ENCODE measurements at regions not wholly inside any gene's neighbourhood (a gene's known extent, or its start where the extent isn't known, plus 50 kb on each side); places are given as distances from the start of the nearest gene placed in this dataset.
A peak's percentile ranks its signal among the peaks of the same experiment; 100 is the strongest.
"Not testable (repeated sequence)": the region's sequence is repeated elsewhere in the genome, so short reads cannot be mapped to it uniquely, and the experiment has no call there.

DNA sequence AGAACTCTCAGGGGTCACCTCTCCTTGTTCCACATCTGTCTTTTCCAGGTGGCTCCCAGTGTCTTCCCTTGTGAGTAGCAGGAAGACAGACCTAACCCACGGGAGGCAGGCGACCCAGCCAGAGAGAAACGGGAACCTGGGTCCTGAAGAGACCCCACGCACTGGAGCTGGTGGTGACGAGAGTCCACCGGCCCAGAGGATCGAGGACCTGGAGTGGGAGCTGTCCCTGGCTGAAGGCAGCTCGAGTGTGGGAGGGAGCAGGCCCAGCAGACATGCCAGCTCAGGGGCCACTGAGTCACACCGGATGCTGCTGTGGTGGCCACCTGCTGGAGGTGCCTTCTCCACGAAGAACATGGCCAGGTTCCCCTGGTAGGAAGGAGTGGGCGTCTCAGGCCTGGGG lies 66.5 kb upstream of the ATP12A start:
- Mint-ChIP-seq H3K36me3 (ENCODE audit: low read depth) (no peaks in the 10 kb centered on the region), H3K9me3 (no peaks in the 10 kb centered on the region), H3K4me3 (no peak overlapping the region), H3K4me1 (peaks cover 44% of the 10 kb centered on the region), H3K27ac (no peak overlapping the region), H3K27me3 (no peaks in the 10 kb centered on the region)
- ATAC-seq (no peak), DNase-seq (no peak)

DNA sequence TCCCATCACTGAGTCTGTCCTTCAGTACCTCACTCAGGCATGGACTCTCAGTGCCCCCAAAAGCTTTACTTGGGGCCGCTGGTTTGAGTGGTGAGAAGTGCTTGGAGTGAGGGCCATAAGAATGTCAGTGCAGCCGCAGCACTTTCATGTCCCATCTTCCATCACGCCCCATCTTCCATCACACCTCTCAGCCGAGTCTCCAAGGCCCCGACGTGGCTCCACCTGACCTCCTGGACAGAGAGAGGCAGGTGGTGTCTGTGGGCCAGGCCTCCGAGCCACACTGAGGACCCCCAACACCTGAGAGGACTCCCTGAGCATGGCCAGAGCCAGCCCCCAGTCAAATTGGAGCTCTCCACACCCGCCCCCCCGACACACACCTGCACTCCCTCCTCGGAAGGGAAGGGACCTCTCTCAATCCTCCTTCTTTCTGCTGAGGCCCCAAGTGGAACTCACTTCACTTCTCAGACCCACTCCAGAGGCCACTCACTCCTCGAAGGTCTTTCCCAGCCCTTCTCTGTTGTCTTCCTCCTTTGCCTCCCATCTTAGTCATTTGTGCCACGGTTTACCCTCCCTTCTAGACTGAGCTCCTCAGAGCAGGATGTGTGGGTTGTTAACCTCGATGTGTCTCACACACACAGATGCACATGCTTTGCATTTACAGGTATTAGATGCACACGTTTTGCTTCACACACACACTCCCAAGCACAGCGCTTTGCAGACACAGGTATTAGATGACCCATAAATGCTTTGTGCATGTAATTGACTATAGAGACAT lies 65.7 kb upstream of the ATP12A start:
- Mint-ChIP-seq H3K4me1 (peaks cover 52% of the 10 kb centered on the region), H3K27me3 (no peaks in the 10 kb centered on the region), H3K27ac (peak overlapping the region; percentile 14), H3K36me3 (ENCODE audit: low read depth) (no peaks in the 10 kb centered on the region), H3K9me3 (no peaks in the 10 kb centered on the region), H3K4me3 (no peak overlapping the region)
- no peak for DNase-seq
- ATAC-seq: no peak

DNA sequence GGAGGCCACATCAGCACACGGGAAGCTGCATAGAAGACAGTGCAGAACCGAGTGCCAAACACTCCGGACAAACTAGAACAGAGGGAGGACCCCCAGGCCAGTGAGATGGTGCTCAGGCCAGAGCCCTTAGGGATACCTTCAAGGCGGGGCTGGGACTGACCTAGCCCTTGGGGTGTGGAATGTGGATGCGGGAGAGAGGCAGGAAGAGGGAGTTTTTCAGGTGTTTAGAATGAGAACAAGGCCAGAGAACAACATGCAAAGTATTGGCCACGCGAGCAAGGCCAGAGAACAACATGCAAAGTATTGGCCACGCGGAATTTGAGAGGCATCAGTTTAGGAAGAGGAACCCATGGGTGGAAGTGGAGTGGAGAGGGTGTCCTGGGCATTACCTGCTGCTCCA lies 65.1 kb upstream of the ATP12A start:
- Mint-ChIP-seq H3K36me3 (ENCODE audit: low read depth) (no peaks in the 10 kb centered on the region), H3K27me3 (no peaks in the 10 kb centered on the region), H3K27ac (peak overlapping the region; percentile 14), H3K4me3 (no peak overlapping the region), H3K4me1 (peaks cover 56% of the 10 kb centered on the region), H3K9me3 (no peaks in the 10 kb centered on the region)
- no peak for ATAC-seq
- no peak for DNase-seq

DNA sequence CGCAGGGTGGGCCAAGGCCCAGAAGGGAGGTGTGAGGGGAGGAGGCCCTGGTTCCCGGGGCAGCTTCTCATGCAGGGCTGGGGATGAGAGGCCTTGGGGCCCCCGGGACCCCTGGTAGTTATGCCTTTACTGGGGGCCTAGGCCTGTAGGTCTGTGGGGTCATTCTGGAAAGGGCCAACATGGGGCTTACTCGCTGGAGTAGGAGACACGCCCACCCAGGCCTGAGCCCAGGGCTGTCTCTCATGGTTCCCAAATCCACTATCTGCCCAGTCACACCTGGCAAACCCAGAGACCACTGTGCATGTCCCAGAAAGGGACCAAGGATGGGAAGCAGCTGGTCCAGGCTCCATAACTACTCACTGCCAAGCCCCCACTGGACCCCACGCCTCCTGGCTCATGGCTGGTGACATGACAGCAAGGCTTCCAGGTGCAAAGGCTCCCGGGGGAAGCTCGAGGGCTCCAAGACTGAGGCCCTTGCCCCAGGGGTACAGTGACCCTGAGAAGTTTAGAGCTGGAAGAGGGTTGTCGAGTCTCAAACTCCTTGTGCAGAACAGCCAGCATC lies 64.2 kb upstream of the ATP12A start:
- Mint-ChIP-seq H3K27ac (no peak overlapping the region), H3K27me3 (no peaks in the 10 kb centered on the region), H3K4me1 (peaks cover 50% of the 10 kb centered on the region), H3K9me3 (no peaks in the 10 kb centered on the region), H3K4me3 (no peak overlapping the region), H3K36me3 (ENCODE audit: low read depth) (no peaks in the 10 kb centered on the region)
- ATAC-seq (no peak), DNase-seq (no peak)

DNA sequence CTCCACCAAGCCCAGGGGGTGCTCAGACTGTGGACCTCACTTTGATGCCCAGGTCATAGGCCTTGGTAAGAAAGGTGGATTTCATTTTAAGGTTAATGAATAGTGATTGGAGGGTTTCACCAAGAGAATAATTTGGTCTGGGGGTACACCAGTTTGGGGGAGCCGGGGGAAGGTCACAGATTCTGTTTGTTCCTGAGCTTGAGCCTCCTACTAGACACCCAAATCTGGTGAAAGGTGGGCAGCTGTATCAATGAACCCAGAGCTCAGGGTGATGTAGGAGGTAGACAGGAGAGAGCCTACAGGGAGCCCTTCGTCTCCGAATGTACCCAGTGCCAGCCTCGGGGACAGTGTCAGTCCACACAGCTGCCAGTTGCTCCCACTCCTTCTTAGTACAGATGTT lies 63.7 kb upstream of the ATP12A start:
- H3K9me3 Mint-ChIP-seq: no peaks in the 10 kb centered on the region
- H3K27ac Mint-ChIP-seq: no peak overlapping the region
- H3K4me3 Mint-ChIP-seq: no peak overlapping the region
- DNase-seq (no peak), ATAC-seq (no peak)
- peaks cover 45% of the 10 kb centered on the region for H3K4me1 Mint-ChIP-seq
- H3K27me3 Mint-ChIP-seq: no peaks in the 10 kb centered on the region
- no peaks in the 10 kb centered on the region for H3K36me3 Mint-ChIP-seq (ENCODE audit: low read depth)

DNA sequence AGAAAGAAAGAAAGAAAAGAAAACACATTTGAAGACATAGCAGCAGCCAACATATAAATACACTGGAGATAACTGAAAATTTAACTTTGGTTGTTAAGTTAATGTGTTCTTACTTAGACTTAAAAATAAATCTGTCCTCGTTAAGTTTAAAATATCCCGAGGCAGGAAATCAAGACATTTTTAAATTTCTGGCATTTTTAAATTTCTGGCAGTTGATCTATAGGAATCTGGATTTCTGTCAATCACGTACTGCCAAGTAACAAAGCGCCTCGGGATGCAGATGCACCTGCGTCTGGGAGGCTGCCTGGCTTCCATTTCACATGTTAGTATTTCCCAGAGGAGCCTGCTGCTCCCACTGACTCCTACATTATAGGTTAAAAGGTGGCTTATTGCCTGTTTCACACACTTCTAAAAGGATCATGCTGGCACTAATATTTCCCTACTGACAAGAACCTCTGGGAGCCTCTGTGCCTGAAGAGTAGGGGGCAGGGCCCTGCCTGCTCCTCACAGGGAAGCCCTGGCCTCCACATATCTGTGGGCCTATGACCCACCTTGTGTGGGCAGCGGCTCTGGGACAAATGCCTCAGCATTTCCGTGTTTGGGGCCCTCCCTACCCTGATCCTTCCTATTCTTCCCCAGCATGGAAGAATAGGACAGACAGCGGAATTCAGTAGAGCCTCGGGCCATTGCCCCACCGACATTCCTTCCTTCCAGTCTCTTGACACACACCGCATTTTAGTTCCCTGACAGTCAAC lies 62.8 kb upstream of the ATP12A start:
- no peak for ATAC-seq
- no peak for DNase-seq
- no peak overlapping the region for H3K4me3 Mint-ChIP-seq

DNA sequence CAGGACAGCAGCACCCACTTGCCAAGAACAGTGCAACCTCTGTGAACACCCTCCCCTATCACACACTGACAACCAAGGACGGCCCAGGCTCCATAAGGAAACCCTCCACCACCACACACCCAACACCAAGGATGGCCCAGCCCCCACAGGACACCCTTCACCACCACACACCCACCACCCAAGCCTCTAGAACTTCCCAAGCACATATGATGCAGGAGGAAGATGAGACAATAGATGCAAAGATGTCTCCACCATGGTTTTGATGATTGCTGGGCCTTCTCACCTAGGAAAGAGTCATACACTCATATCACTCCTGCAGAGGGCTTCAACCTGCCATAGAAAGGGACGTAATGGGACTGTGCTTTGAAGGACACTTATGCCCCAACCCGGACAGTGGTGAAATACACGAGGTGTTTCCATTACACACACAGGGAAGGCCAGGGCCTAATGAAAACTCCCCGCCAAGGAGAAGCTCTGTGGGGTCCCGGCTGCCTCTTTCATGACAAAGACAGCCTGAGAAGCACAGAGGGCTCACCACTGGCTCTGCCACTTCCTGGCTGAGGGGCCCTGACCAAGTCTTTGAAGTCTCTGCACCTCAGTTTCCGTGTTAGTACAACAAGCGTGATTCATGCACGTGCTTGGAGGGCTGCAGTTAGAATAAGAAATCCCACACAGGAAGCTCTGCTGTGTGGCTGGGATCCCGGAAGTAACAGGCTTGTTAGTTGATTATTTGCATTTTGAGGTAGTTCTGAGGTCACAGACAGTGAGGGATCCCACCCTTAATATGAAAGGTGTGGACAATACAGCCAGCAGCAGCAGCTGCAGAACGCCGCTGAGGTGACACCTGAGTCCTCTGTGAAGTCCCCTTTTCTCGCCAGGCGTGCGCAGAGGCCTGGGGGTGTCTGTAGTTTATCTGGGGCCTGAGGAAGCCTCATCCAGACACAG lies 61.9 kb upstream of the ATP12A start:
- Mint-ChIP-seq H3K27ac (peak overlapping the region; percentile 82), H3K4me1 (peaks cover 48% of the 10 kb centered on the region), H3K9me3 (no peaks in the 10 kb centered on the region), H3K36me3 (ENCODE audit: low read depth) (no peaks in the 10 kb centered on the region), H3K4me3 (peak overlapping the region; percentile 33), H3K27me3 (no peaks in the 10 kb centered on the region)
- peak; percentile 72 for DNase-seq
- peak; percentile 93 for ATAC-seq

More for the DNA sequence above, 62.8 kb upstream of the ATP12A start:
- H3K4me1 Mint-ChIP-seq: peaks cover 45% of the 10 kb centered on the region
- H3K36me3 Mint-ChIP-seq (ENCODE audit: low read depth): no peaks in the 10 kb centered on the region
- H3K27ac Mint-ChIP-seq: peak overlapping the region; percentile 82
- no peaks in the 10 kb centered on the region for H3K9me3 Mint-ChIP-seq
- H3K27me3 Mint-ChIP-seq: no peaks in the 10 kb centered on the region

DNA sequence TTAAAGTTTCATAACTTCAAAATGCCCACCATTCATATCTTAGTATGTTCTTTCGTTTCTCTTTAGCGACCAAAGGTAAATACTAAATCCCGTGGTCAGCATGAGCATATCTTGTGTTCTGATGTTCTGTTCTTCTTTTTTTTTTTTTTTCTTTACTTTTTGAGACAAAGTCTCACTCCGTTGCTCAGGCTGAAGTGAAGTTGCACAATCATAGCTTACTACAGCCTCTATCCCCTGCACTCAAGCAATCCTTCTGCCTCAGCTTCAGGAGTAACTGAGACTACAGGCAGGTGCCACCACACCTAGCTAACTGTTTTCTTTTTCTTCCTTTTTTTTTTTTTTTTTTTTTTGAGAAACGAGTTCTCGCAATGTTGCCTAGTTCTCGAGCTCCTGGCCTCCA lies 60.9 kb upstream of the ATP12A start:
- Mint-ChIP-seq H3K4me1 (peaks cover 49% of the 10 kb centered on the region), H3K4me3 (no peak overlapping the region), H3K9me3 (no peaks in the 10 kb centered on the region), H3K27ac (peak overlapping the region; percentile 82), H3K27me3 (no peaks in the 10 kb centered on the region), H3K36me3 (ENCODE audit: low read depth) (no peaks in the 10 kb centered on the region)
- no peak for DNase-seq
- ATAC-seq: no peak

DNA sequence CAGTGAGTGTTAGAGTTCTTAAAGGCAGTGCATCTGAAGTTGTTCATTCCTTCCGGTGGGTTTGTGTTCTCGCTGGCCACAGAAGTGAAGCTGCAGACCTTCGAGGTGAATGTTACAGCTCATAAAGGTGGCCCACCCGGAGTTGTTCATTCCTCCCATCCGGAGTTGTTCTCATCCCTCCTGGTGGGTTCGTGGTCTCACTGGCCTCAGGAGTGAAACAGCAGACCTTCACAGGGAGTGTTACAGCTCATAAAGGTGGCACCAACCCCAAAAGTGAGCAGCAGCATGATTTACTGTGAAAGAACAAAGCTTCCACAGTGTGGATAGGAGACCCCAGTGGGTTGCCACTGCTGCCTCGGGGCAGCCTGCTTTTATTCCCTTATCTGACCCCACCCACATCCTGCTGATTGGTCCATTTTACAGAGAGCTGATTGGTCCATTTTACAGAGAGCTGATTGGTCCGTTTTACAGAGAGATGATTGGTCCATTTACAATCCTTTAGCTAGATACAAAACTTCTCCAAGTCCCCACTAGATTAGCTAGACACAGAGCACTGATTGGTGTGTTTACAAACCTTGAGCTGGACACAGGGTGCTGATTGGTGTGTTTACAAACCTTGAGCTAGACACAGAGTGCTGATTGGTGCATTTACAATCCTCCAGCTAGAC lies 57.6 kb upstream of the ATP12A start:
- H3K27me3 Mint-ChIP-seq; H3K4me3 Mint-ChIP-seq; DNase-seq; ATAC-seq; H3K27ac Mint-ChIP-seq; H3K36me3 Mint-ChIP-seq (ENCODE audit: low read depth); H3K9me3 Mint-ChIP-seq: not testable (repeated sequence)
- peaks cover 59% of the 10 kb centered on the region for H3K4me1 Mint-ChIP-seq

DNA sequence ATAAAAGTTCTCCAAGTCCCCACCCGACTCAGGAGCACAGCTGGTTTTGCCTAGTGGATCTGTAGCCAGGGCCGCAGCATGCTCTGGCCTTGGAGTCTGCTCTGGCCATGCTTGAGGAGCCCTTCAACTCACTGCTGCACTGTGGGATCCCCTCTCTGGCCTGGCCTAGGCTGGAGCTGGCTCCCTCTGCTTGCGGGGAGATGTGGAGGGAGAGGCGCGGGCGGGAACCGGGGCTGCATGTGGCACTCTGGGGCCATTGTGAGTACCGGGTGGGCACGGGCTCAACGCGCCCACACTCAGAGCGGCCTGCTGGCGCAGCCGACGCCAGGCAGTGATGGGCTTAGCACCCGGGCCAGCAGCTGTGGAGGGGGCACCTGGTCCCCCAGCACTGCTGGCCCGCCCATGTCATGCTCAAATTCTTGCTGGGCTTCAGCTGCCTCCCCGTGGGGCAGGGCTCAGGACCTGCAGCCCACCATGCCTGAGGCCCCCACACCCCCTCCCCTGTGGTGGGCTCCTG lies 57.0 kb upstream of the ATP12A start:
- peaks cover 53% of the 10 kb centered on the region for H3K4me1 Mint-ChIP-seq

DNA sequence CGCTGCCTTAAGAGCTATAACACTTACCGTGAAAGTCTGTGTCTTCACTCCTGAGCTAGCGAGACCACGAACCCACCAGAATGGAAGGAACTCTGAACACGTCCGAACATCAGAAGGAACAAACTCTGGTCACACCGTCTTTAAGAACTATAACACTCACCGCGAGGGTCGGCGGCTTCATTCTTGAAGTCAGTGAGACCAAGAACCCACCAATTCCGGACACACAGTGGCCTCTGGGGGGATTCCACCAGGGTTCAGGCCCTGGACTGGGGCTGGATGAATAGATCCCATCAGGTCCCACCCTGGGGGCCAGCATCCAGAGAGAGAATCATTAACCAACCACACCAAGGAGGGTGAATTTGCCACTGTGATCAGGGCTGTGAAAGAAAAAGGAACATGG lies 55.8 kb upstream of the ATP12A start:
- no peak for ATAC-seq
- no peaks in the 10 kb centered on the region for H3K9me3 Mint-ChIP-seq
- no peak for DNase-seq
- H3K27me3 Mint-ChIP-seq: no peaks in the 10 kb centered on the region
- H3K36me3 Mint-ChIP-seq (ENCODE audit: low read depth): peaks cover 1% of the 10 kb centered on the region
- no peak overlapping the region for H3K4me3 Mint-ChIP-seq
- H3K27ac Mint-ChIP-seq: peak overlapping the region; percentile 90
- H3K4me1 Mint-ChIP-seq: peaks cover 41% of the 10 kb centered on the region

More for the DNA sequence above, 57.0 kb upstream of the ATP12A start:
- no peak for ATAC-seq
- no peaks in the 10 kb centered on the region for H3K27me3 Mint-ChIP-seq
- H3K27ac Mint-ChIP-seq: no peak overlapping the region
- H3K9me3 Mint-ChIP-seq: no peaks in the 10 kb centered on the region
- no peak overlapping the region for H3K4me3 Mint-ChIP-seq
- peaks cover 1% of the 10 kb centered on the region for H3K36me3 Mint-ChIP-seq (ENCODE audit: low read depth)
- no peak for DNase-seq

DNA sequence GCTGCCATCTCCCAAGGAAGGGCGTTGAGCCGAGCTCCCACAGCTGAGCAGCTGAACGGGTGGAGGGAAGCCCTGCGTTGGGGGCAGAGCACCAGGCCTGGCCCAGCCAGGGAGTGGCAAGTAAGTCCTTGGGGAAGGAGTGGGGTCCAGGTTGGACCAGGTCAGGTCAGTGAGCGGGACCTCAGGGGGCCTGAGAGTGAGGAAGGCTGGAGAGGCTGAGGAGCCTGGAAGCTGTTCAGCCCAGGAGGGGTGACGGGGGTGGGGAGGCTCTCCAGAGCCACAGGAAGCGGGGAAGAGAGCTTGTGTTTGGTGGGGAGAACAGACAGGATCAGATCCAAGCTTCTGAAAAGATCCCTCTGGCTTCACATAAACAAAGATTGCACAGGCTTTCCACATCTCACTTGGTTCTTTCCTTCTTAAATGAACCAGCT lies 55.4 kb upstream of the ATP12A start:
- DNase-seq (no peak), ATAC-seq (no peak)
- no peaks in the 10 kb centered on the region for H3K9me3 Mint-ChIP-seq
- no peaks in the 10 kb centered on the region for H3K27me3 Mint-ChIP-seq
- H3K4me1 Mint-ChIP-seq: peaks cover 37% of the 10 kb centered on the region
- H3K27ac Mint-ChIP-seq: peak overlapping the region; percentile 90
- H3K4me3 Mint-ChIP-seq: no peak overlapping the region
- peaks cover 1% of the 10 kb centered on the region for H3K36me3 Mint-ChIP-seq (ENCODE audit: low read depth)

DNA sequence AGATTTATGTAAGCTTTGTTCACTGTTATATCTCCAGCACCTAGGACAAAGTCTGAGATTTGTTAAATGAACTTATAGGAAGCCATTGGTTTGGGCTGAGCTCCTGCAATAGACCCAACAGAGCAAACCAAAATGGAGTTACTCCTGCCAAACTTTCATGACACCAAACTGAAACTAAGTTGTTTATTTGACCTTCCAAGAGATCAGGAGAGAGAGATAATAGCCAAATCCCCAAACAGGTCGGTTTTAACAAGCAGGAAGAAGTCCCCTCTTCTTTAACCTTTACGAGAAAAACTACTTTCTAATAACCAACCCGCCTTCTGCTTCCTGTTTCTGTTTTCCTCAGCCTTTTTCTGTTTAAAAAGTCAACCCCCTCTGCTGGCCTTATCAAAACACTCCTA lies 54.9 kb upstream of the ATP12A start:
- peaks cover 40% of the 10 kb centered on the region for H3K4me1 Mint-ChIP-seq
- DNase-seq (no peak), ATAC-seq (peak; percentile 42)
- H3K27ac Mint-ChIP-seq: peak overlapping the region; percentile 90
- peaks cover 1% of the 10 kb centered on the region for H3K36me3 Mint-ChIP-seq (ENCODE audit: low read depth)
- H3K4me3 Mint-ChIP-seq: no peak overlapping the region
- H3K9me3 Mint-ChIP-seq: no peaks in the 10 kb centered on the region
- no peaks in the 10 kb centered on the region for H3K27me3 Mint-ChIP-seq
